Epithelial cell of prostate (primary cell): ENCODE measurements at regions not wholly inside any gene's neighbourhood (a gene's known extent, or its start where the extent isn't known, plus 50 kb on each side); places are given as distances from the start of the nearest gene placed in this dataset.
A peak's percentile ranks its signal among the peaks of the same experiment; 100 is the strongest.
"Not testable (repeated sequence)": the region's sequence is repeated elsewhere in the genome, so short reads cannot be mapped to it uniquely, and the experiment has no call there.

Source experiments
- DNase-seq: peaks from one replicate; pipeline ENCODE4 v3.0.0-alpha.2; 2011; ENCODE audit warnings: low read depth, low spot score
- H3K27ac ChIP-seq: fragments of 450-650 bp; 2 replicates; pipeline ENCODE4 v1.5.1; 2017; ENCODE audit warnings: mild to moderate bottlenecking

- not testable (repeated sequence) for DNase-seq
These were observed 1265.9 kb upstream of the PCDH10 start for GRCh38 chr4:131883181-131883580.

GRCh38 chr4:131925662-131926061 is 1223.4 kb upstream of the PCDH10 start:
- not testable (repeated sequence) for H3K27ac ChIP-seq, DNase-seq

More at GRCh38 chr4:131883181-131883580, 1265.9 kb upstream of the PCDH10 start:
- H3K27ac ChIP-seq: not testable (repeated sequence)

GRCh38 chr4:131967646-131968045 is 1181.4 kb upstream of the PCDH10 start:
- peak overlapping the region; percentile 26 for H3K27ac ChIP-seq
- DNase-seq: not testable (repeated sequence)

- no peak for DNase-seq
- H3K27ac ChIP-seq: peak overlapping the region; percentile 3
These were observed 1174.4 kb upstream of the PCDH10 start for GRCh38 chr4:131974730-131975129.

GRCh38 chr4:131975276-131976132 is 1173.6 kb upstream of the PCDH10 start:
- H3K27ac ChIP-seq: peak overlapping the region; percentile 3
- not testable (repeated sequence) for DNase-seq

- not testable (repeated sequence) for H3K27ac ChIP-seq
These were observed 1172.7 kb upstream of the PCDH10 start for GRCh38 chr4:131976133-131977002.

GRCh38 chr4:131978120-131978519 is 1171.0 kb upstream of the PCDH10 start:
- no peak overlapping the region for H3K27ac ChIP-seq
- DNase-seq: no peak

More at GRCh38 chr4:131976133-131977002, 1172.7 kb upstream of the PCDH10 start:
- not testable (repeated sequence) for DNase-seq

- no peak overlapping the region for H3K27ac ChIP-seq
- no peak for DNase-seq
These were observed 1159.5 kb upstream of the PCDH10 start for GRCh38 chr4:131989576-131989975.

- DNase-seq: peak; percentile 55
- no peak overlapping the region for H3K27ac ChIP-seq
These were observed 1147.6 kb upstream of the PCDH10 start for GRCh38 chr4:132001542-132001941.

- no peak overlapping the region for H3K27ac ChIP-seq
- DNase-seq: no peak
These were observed 1145.5 kb upstream of the PCDH10 start for GRCh38 chr4:132003593-132003992.

GRCh38 chr4:132015321-132015720 is 1133.8 kb upstream of the PCDH10 start:
- DNase-seq: no peak
- no peak overlapping the region for H3K27ac ChIP-seq

- H3K27ac ChIP-seq: no peak overlapping the region
- no peak for DNase-seq
These were observed 1132.3 kb upstream of the PCDH10 start for GRCh38 chr4:132016703-132017350.

GRCh38 chr4:132026166-132026565 is 1122.9 kb upstream of the PCDH10 start:
- no peak for DNase-seq
- H3K27ac ChIP-seq: no peak overlapping the region

GRCh38 chr4:132026816-132027215 is 1122.3 kb upstream of the PCDH10 start:
- no peak overlapping the region for H3K27ac ChIP-seq
- no peak for DNase-seq

GRCh38 chr4:132056496-132056895 is 1092.6 kb upstream of the PCDH10 start:
- H3K27ac ChIP-seq: no peak overlapping the region
- no peak for DNase-seq

- DNase-seq: no peak
- peak overlapping the region; percentile 53 for H3K27ac ChIP-seq
These were observed 1089.9 kb upstream of the PCDH10 start for GRCh38 chr4:132059227-132059626.

GRCh38 chr4:132062611-132063239 is 1086.4 kb upstream of the PCDH10 start:
- H3K27ac ChIP-seq: no peak overlapping the region
- DNase-seq: no peak

- no peak overlapping the region for H3K27ac ChIP-seq
- no peak for DNase-seq
These were observed 1085.3 kb upstream of the PCDH10 start for GRCh38 chr4:132063829-132064228.

GRCh38 chr4:132065940-132066495 is 1083.1 kb upstream of the PCDH10 start:
- DNase-seq: peak; percentile 58
- H3K27ac ChIP-seq: peak overlapping the region; percentile 15

- DNase-seq: no peak
- peak overlapping the region; percentile 28 for H3K27ac ChIP-seq
These were observed 1077.3 kb upstream of the PCDH10 start for GRCh38 chr4:132071815-132072214.
